ENCODE measurements at regions not wholly inside any gene's neighbourhood (a gene's known extent, or its start where the extent isn't known, plus 50 kb on each side); places are given as distances from the start of the nearest gene placed in this dataset.

DNA sequence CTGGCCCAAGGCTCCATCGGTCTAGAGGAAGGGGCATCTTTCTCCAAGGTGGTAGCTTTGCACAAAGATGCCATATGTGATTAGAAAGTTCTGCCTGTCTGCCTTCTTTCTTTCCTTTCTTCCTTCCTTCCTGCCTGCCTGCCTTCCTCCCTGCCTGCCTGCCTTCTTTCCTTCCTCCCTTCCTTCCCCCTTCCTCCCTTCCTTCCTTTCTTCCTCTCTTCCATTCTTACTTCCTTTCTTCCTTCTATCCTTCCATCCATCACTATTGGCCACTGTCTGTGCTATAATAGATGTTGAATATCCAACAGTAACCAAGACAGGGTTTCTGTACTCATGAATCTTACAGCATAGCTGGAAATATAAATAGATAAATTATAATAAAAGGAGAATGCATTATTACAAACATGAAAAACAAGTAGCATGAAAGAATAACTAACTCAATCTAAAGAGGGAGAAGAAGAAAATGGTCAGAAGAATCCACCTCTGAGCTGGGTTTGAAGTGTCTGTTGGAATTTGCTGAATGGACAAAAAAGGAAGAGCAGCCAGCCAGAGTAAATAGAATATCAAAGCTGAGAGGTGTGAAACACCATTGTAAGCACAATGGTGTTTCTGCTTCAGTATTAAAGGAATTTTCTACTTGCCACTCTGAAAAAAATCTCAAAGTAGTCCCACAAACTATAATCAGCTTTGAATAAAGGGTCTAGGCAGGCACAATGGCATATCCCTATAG lies 250.6 kb upstream of the NR5A2 start:
- no peak for DNase-seq

DNA sequence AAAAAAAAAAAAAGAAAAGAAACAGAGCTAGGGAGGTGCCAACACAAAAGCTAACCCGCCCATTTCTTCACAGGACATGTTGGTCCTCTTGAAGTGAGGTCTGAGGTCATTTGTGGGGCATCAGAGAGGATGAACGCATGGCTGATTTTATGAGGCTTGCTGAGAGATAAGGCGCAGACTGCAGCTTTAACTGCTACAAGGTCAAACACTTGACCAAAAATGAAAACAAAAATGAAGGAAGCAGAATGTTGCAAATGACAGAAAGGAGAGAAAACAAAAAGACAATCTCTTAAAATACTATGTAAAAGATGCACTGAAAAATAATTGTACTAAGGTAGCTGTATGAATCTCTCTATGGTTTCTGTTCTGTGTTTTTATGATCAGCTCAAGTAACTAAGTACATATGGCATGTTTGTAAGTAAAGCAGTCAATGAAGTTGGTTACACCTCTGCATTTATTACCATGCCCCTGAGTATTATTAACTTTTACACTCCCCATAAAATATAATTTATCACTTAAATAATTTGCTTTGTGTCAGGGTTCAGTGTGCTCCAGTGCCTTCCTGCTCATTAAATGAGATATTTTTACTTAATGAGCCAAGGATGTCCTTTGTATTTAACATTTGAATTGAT lies 249.1 kb upstream of the NR5A2 start:
- DNase-seq = no peak

- DNase-seq = no peak
These were observed 247.4 kb upstream of the NR5A2 start for GRCh38 chr1:199780091-199780490.

DNA sequence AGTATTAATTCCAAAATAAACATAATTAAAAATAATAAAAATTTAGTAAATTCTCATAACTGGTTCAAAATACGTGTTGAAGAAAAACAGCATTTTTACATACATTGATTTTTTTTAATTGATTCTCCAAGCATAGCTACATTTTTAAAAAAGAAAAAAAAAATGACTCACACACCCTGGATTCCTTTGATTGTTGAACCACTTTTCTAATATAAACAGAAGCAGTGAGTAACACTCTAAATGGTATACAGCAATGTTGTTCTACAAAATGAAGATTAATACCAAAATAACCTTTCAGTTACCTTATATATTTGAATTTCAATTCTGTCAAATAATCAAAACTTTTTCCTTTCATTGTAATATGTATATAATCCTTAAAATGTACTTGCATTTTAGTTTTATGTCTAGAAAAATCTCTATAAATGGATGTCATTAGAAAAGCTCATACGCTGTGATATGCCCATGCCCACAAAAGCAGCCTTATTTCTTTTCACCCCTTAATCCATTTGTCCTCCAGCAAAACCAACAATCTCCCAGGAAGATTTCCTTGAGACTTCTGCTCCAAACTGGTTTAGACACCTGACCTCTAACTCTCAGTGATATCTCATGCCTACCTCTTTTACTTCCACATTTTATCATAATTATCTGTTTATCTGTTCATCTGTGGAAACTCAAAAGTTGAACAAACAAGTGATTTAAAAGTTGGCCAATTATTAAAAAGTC lies 246.4 kb upstream of the NR5A2 start:
- DNase-seq = no peak

- no peak for DNase-seq
These were observed 243.2 kb upstream of the NR5A2 start for GRCh38 chr1:199784138-199784895.

DNA sequence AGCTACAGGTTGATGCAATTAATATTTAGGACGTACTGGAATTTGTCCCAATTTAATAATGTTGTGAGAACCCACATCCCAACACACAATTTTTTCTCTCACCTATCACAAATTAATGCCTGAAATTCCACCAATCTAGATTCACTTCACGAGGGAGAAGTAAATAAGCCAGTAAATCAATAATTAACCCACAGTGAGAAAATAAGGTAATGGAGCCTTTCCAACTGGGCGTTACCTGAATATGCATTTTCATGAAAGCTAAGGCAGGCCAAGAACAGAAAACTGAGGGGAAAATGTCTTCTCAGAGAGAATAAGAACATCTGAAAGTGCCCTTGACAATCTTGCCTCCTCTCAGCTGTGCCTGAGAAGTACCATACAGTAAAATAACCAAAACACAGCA lies 240.8 kb upstream of the NR5A2 start:
- no peak for DNase-seq

- no peak for DNase-seq
These were observed 238.4 kb upstream of the NR5A2 start for GRCh38 chr1:199789141-199789540.

GRCh38 chr1:199791495-199791894 lies 236.0 kb upstream of the NR5A2 start:
- DNase-seq = no peak

DNA sequence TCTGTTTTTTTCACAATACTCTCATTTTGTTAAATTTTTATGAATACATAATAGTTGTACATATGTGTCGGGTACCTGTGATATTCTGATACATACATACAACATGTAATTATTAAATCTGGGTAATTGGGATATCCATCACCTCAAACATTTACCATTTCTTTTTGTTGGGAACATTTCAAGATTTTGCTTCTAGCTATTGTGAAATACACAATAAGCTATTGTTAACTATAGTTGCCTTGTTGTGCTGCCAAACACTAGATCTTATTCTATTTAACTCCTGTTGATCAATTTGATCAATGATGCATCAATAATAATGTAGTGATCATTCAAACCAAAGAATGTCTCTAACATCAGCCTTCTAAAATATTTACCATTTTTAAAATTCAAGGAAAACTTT lies 234.6 kb upstream of the NR5A2 start:
- DNase-seq = no peak

DNA sequence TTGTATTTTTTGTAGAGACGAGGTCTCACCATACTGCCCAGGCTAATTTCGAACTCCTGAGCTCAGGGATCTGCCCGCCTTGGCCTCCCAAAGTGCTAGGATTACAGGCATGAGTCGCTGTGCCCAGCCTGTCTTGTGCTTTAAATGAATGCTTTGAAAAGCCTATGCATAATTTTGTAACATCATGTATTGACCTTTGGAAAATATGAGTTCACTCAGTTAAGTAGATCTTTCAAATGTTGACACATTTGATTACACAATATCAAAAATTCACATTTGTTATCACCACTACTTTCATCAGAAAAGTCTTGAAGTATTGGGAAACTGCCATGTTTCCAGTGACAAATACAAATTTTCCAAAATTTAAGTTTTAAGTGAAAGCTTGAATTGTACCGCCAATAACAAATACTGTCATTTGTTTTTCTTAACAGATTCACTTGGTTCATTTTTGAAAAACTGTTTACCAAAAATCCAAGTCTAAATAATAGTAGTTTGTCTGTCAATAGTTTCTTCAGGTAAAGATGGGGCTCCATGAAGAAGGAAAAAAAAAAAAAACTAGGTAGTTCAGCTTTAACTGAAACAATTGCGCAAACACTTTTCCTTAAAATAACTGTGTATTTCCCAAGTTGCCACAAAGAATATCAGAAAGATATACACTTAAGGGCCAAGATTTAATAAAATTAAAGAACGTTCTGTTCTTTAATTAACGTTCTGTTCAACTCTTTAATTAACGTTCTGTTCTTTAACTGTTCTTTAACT lies 233.2 kb upstream of the NR5A2 start:
- no peak for DNase-seq

DNA sequence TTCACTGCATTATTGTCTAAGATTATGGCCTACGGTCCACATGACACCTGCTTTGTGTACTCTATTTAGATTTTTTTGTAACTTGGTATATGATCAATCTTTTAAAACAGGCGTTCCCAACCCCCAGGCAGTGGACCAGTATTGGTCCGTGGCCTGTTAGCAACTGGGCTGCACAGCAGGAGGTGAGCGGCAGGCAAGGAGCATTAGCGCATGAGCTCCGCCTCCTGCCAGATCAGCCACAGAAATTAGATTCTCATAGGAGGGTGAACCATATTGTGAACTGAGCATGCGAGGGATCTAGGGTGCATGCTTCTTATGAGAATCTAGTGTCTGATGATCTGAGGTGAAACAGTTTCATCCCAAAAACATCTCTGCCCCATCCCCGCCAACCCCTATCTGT lies 228.4 kb upstream of the NR5A2 start:
- no peak for DNase-seq

DNA sequence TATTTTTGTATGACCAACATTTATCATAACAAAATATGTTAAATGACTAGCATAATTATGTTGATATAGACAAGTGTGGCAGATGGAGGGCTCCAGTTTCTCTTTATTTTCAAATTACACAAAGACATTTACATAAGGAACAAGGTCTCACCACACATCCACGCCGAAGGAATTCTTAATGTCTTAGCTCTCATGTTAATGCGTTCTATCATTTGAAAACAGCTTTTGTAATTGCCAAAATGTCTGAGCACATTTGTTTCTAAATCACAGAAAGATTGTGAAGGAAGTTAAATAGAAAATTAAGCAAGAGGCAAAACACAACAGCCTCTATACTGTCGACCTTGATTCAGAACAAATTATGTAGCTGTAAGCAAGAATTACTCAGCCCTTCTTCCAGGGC lies 223.0 kb upstream of the NR5A2 start:
- no peak for DNase-seq

- no peak for DNase-seq
These were observed 219.2 kb upstream of the NR5A2 start for GRCh38 chr1:199808110-199808870.

DNA sequence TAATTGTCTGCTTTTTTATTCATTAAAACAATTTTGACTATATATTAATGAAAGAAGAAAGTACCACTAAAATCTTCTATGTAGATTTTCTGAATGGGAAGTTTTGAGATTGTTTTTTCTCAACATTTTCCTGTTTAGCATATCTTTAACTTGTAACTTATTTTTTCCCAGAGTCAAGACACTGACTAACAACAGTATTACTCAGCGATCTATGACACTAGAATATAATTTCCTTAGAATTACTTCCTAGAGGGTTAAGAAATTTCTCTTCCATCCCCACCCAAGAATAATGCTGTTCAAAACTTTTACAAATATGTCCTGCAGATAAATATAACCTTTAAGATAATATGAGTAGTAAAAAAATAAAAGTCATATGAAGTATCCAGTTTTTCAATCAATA lies 218.2 kb upstream of the NR5A2 start:
- no peak for DNase-seq

DNA sequence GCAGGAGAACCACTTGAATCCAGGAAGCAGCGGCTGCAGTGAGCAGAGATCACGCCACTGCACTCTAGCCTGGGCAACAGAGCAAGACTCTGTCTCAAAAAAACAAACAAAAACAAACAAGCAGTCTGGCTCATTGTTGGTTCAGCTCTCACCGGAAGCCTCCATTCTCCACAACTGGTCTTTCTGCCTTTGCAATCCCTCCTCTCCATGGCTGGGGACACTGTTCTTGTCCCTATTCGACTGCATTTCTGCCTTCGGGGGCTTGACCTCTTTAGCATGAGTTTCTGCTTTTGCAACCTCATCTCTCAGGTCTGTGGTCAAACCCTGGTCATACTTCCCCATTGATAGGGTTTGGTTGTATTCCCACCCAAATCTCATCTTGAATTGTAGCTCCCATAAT lies 216.3 kb upstream of the NR5A2 start:
- no peak for DNase-seq

DNA sequence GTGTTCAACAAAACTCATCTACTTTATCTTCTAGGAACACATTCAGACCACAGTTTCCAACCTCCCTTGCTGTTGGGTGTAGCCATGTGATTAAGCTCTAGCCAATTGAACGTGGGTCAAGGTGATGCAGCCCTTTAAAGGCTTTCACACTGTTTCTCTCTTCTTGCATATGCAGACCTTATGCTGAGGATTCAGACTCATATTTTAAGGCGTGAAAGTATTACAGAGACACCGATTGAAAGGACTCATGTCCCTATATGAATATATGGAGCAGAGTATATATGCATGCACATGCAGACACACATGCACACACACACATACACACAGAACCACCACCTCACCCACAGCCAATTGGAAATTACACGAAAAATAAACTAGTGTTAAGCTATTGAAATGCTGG lies 214.3 kb upstream of the NR5A2 start:
- no peak for DNase-seq

- no peak for DNase-seq
These were observed 211.6 kb upstream of the NR5A2 start for GRCh38 chr1:199815947-199816346.

GRCh38 chr1:199817266-199817665 lies 210.2 kb upstream of the NR5A2 start:
- DNase-seq = no peak

DNA sequence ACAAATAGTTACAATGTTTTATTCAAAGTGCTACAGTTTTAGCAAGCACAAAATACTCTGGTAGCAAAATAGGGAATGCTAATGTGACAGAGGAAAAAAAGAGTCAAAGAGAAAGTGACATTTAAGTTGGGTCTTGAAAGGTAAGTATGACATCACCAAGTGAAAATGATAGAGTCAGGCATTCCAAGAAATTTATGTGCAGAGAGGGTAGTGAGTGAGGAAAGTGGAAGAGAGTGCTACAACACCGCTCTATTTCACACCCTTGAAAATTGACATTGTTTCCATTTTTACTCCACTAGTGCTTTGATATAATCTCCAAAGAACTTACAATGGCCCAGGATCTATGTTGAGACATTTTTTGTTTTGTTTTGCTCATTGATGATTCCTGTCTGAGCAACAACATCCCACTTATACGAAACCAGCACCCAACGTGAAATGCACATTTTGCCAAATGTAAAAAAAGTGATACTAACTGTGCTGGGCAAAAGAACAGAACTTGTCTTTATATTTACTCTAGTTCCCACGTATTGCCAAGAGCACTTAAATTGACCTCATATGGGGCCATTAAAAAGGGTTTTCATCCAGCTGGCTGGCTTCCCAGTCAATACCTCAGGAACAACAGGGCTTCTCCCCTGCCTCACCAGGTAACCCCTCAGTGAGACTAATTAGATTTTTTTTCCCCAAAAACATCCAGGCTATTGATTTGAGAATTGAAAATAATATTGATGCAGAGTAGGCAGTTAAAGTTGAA lies 206.3 kb upstream of the NR5A2 start:
- DNase-seq = no peak

DNA sequence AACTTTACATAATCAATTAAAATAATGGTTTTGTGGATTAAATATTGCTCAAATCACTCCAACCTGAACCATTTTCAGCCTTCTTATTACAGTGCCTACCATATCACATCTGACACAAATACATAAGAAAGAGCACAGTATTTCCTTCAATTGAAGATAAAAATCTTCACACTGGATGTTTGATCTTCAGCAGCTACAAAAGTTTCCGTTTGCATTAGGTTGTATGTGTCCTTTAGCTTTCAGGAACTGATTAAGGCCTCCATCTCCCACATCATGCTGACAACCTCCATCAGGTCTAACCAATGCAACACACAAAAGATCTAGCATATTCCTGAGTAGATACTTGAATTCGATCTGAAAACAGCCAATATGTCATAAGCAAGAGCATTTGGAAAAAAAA lies 195.1 kb upstream of the NR5A2 start:
- no peak for DNase-seq

DNA sequence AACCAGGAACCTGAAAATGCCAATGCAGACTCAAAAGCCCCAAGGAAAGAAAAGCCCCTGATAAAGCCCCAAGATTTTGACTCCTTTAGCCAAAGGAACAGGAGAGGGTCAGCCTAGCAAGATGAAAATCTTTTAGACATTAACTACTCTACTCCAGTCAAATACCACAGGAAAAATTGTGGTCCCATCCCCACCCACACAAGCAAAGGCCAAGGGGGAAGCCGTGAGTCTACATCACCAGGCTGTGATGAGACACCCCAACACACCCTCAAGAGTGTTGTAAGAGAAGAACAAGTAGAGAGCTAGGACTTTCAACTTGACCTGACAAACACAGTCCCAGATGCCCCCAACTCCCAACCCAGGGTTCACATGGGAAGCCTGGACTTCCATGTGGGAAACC lies 192.8 kb upstream of the NR5A2 start:
- DNase-seq = no peak

All from CD4-positive, alpha-beta T cell treated with Interleukin-10 for 1 hour (primary cell).